Stimulated activated CD4-positive, alpha-beta T cell treated with anti-CD3 and anti-CD28 coated beads, Interleukin-2, amount 100 ng/mL, for 24 hours (primary cell): ENCODE measurements at regions not wholly inside any gene's neighbourhood (a gene's known extent, or its start where the extent isn't known, plus 50 kb on each side); places are given as distances from the start of the nearest gene placed in this dataset.

Source experiments
- DNase-seq, 2 donors: peaks; one replicate each; pipeline ENCODE4 v3.0.0-alpha.2; 2020

- no peak for DNase-seq
Measured at GRCh38 chr3:194219826-194220410, 84.0 kb downstream of the HES1 start.

- DNase-seq: no peak
Measured at GRCh38 chr3:194220901-194221326, 85.0 kb downstream of the HES1 start.

GRCh38 chr3:194221336-194221735 is 85.4 kb downstream of the HES1 start:
- no peak for DNase-seq

- no peak for DNase-seq
Measured at GRCh38 chr3:194223951-194224350, 88.0 kb downstream of the HES1 start.

GRCh38 chr3:194224471-194225417 is 88.8 kb downstream of the HES1 start:
- DNase-seq: no peak

- DNase-seq: no peak
Measured at GRCh38 chr3:194225418-194225812, 89.5 kb downstream of the HES1 start.

GRCh38 chr3:194225988-194226663 is 90.2 kb downstream of the HES1 start:
- DNase-seq: no peak

- no peak for DNase-seq
Measured at GRCh38 chr3:194231929-194232832, 96.2 kb downstream of the HES1 start.

- DNase-seq: no peak
Measured at GRCh38 chr3:194233150-194233549, 97.2 kb downstream of the HES1 start.

GRCh38 chr3:194235160-194235559 is 99.2 kb downstream of the HES1 start:
- DNase-seq: no peak

GRCh38 chr3:194237110-194237509 is 101.2 kb downstream of the HES1 start:
- DNase-seq: no peak

- DNase-seq: no peak
Measured at GRCh38 chr3:194240766-194241165, 104.8 kb downstream of the HES1 start.

- no peak for DNase-seq
Measured at GRCh38 chr3:194243172-194243837, 107.4 kb downstream of the HES1 start.

GRCh38 chr3:194244167-194244566 is 107.0 kb downstream of the CPN2 start:
- no peak for DNase-seq

GRCh38 chr3:194245474-194245873 is 105.7 kb downstream of the CPN2 start:
- no peak for DNase-seq

GRCh38 chr3:194245975-194246561 is 105.1 kb downstream of the CPN2 start:
- no peak for DNase-seq

GRCh38 chr3:194246709-194247349 is 104.3 kb downstream of the CPN2 start:
- no peak for DNase-seq

GRCh38 chr3:194247350-194247740 is 103.8 kb downstream of the CPN2 start:
- DNase-seq: no peak

- no peak for DNase-seq
Measured at GRCh38 chr3:194249323-194250097, 101.6 kb downstream of the CPN2 start.
